GM19467 (cell line): ENCODE measurements at regions not wholly inside any gene's neighbourhood (a gene's known extent, or its start where the extent isn't known, plus 50 kb on each side); places are given as distances from the start of the nearest gene placed in this dataset.

Source experiments
- ATAC-seq: cut with Tn5 transposase; IDR thresholded peaks from one replicate; pipeline ENCODE4 v1.9.1; 2021; ENCODE audit warnings: mild to moderate bottlenecking, moderate library complexity; ENCODE audit not compliant: unreplicated experiment

- no peak for ATAC-seq
Observed at GRCh38 chr15:70450142-70450443, 313.3 kb downstream of the UACA start.

DNA sequence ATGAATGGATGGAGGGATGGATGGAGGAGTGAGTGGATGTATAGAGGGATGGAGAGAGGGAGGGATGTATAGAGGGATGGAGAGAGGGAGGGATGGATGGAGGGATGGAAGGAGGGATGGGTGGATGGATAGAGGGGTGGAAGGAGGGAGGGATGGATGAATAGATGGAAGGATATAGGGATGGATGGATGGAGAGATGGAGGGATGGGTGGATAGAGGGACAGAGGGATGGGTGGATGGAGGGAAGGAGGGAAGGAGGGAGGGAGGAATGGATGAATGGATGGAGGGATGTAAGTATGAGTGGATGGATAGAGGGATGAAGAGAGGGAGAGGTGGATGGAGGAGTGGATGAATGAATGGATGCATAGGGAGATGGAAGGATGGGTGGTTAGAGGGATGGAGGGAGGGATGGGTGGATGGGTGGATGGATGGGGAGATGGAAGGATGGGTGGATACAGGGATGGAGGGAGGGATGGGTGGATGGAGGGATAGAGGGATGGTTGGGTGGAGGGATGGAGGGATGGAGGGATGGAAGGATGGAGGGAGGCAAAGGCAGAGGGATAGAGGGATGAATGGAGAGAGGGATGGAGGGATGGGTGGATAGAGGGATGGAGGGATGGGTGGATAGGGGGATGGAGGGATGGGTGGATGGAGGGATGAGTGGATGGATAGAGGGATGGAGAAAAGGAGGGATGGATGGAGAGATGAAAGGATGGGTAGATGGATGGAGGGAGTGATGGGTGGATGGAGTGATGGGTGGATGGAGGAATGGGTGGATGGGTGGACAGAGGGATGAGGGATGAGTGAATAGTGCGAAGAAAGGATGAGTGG, 313.8 kb downstream of the UACA start:
- no peak for ATAC-seq

DNA sequence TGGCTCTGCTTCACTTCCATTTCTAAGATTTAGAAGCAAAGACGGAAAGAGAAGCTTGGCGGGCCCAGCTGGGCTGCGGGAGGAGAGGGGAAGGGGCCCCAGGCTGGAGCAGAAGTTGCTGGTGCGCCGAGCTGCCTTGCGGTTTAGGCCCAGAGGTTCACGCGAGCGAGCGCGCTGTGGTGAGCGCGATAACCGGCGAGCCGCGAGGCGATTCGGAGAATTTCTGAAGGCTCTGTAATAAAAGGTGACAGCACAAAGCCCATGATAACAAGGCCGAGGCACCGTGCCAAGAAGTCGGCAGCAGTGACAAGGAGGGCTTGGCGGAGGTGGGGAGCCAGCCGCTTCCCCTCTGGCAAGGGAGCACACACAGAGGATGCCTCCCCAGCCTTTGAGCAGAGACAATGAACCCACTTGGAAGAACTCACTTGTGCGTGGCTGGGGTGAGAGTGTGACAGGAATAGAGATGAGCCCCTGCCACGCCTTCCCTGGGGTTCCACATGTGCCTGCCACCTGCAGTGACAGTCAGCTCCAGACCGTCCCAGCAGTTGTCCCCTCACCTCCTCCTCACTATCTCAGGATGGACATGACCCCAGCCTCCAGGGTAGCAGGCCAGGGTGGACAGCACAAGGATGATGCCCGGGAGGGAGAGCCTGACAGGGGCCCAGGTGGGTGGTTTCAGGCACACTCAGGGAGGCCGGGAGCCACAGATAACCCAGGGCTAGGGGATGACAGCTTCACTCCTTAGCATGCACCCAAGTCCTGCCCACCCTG, 315.2 kb downstream of the UACA start:
- no peak for ATAC-seq

DNA sequence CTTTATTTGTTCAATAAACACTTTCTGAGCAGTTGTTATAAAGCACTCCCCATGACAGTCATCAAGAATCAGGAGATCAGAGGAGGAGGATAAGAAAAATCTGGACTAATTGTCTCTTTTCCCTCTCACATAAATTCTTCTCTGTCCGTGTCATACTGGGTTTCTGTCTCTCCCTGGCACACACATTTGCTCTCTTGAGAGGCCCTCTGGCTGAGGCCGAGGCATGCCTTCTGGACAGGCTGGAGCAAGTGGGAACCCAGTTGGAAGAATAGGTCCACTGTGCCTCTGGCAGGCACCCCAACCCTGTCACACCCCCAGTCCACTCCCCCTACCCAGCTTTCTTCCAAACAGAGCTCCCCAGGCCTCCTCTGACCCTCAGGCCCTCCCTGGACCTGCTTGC, 315.8 kb downstream of the UACA start:
- no peak for ATAC-seq

- ATAC-seq = no peak
Observed at GRCh38 chr15:70447081-70447480, 316.3 kb downstream of the UACA start.

GRCh38 chr15:70443486-70444273, 319.7 kb downstream of the UACA start:
- ATAC-seq = no peak

GRCh38 chr15:70442616-70443321, 320.6 kb downstream of the UACA start:
- no peak for ATAC-seq

DNA sequence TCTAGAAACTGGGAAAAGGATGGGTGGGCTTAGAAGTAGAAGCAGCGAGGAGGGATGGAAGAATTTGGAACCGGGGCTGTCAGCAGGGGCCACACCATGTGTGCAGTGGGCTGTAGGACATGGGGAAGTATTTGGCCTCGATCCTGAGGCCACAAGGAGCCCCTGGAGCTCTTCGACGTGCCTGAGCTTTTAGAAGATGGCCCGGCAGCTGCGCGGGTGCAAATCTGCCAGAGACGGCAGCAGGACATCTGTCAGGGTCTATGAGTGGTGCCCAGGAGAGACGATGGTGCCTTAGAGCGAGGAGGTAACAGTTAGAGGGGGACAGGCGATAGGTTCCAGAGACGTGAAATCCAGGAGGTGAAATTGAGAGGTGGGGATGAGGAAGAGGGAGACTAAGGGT, 321.1 kb downstream of the UACA start:
- ATAC-seq = no peak

DNA sequence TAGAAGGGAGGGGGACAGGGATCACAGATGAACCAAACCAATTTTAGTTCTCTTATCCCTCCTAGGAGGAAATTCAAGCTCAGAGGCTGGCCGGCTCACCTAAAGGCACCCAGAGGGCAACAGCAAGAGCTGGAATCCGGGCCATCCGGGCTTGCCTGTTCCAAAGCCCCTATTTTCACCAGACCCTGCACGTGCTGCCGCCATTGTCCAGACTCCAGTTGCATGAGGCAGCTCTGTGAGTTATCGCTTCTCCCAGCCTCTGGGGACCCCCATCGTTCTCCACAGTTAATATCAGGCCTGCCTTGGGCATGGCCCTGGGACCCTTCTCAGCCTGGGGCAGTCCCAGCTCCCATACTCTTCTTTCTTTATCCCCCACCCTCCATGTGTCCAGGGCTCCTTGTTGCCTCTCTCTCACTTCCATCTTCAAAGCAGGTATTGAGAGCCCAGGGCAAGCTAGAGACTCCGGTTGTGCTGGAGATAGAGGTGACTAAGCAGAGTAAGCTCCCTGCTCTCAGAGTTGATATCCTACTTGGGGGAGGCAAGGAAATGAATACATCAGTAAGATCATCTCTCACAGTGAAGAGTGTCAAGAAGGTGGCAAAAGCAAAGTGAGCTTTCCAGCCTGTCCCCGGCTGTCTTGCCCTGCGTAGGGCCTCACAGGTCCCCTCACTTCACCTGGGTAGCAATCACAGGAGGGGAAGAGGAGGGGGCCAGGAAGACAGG, 322.8 kb downstream of the UACA start:
- ATAC-seq = no peak

- ATAC-seq = no peak
Observed at GRCh38 chr15:70439880-70440279, 323.5 kb downstream of the UACA start.

- no peak for ATAC-seq
Observed at GRCh38 chr15:70439304-70439877, 324.0 kb downstream of the UACA start.

DNA sequence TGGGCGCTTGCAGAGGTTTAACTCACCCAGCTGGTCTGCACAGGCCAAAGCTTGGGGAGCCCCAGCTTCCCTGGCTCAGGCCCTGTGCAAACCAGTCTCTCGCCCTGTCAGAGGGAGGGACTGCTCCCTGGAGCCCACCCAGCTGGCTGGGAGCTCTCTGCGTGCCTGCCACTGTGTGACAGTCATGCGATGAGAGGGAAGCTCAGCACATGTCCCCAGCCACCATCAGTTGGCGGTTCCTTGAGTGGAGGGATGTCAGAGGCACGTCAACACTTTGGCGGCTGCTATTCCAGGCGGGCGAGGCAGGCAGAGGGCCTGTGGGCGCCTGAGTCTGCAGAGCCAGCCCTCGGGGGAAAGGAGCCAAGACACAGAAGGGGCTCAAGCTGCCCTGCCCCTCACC, 324.6 kb downstream of the UACA start:
- ATAC-seq = no peak

DNA sequence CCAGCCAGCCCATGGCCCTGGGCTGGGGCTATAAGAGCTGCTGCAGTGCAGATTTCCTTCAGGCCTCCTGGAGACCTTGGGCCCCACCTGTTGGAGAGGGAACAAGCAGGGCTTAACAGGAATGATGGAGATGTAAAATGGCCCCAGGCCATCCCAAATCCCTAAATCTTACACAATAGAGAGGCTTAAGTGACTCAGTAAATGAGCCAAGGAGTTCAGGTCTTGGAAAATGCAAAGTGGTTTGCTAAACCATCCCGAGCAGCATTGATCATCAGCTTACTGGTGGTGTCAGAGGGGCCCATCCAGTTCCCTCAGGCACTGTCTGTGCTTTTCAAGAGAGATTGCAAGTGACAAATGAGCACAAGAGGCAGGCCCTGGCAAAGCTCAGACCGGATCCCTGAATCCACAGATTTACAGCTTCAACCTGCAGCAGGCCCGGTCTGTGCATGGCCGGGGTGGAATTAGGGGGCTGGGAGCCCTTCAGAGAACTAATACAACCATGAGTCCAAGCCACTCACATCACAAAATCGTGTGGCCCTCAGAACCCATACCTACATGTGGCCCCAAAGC, 325.4 kb downstream of the UACA start:
- ATAC-seq = no peak

GRCh38 chr15:70437089-70437488, 326.3 kb downstream of the UACA start:
- no peak for ATAC-seq

- no peak for ATAC-seq
Observed at GRCh38 chr15:70436428-70436827, 326.9 kb downstream of the UACA start.

DNA sequence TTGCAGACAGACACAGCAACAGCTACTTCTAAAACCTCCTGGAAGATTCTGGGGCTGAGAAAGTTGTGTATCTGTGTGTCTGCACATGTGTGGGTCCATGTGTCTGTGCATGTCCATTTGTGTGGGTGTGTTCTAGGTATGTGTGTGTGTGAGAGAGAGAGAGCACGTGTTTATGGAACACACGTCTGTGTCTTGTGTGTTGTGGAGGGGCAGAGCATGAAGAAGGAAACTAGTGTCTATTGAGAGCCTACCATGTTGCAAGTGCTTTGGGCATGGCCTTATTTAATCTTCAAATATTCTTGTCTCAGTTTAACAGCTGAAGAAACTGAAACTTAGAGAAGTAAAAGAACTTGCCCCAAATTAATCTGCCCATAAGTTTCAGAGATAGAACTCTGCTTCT, 327.5 kb downstream of the UACA start:
- ATAC-seq = no peak

DNA sequence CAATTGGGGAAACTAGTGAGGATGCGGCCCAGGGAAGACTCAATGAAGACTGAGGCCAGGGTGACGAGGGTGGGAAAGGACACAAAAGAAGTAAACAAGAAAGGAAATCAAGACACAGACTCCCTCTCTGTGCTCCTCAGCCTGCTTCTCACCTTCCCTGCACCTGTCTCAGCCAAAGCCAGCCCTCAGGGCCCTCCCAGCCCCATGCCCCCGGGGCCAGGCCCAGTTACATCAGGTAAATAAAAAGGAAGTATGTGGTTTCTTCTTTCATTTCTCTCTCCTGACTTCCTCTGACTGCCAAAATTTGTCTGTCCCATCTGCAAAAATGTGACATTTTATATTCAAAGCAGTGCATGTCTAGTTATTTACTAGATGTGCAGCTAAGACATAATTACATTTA, 328.0 kb downstream of the UACA start:
- ATAC-seq = peak; percentile 38

GRCh38 chr15:70433586-70434324, 329.6 kb downstream of the UACA start:
- ATAC-seq = no peak

- no peak for ATAC-seq
Observed at GRCh38 chr15:70432924-70433495, 330.3 kb downstream of the UACA start.
